Non-pigmented ciliary epithelial cell (primary cell): ENCODE measurements at regions not wholly inside any gene's neighbourhood (a gene's known extent, or its start where the extent isn't known, plus 50 kb on each side); places are given as distances from the start of the nearest gene placed in this dataset.

Experiments used
- DNase-seq: peaks from one replicate; pipeline ENCODE4 v3.0.0-alpha.2; 2010; ENCODE audit warnings: low read depth

DNA sequence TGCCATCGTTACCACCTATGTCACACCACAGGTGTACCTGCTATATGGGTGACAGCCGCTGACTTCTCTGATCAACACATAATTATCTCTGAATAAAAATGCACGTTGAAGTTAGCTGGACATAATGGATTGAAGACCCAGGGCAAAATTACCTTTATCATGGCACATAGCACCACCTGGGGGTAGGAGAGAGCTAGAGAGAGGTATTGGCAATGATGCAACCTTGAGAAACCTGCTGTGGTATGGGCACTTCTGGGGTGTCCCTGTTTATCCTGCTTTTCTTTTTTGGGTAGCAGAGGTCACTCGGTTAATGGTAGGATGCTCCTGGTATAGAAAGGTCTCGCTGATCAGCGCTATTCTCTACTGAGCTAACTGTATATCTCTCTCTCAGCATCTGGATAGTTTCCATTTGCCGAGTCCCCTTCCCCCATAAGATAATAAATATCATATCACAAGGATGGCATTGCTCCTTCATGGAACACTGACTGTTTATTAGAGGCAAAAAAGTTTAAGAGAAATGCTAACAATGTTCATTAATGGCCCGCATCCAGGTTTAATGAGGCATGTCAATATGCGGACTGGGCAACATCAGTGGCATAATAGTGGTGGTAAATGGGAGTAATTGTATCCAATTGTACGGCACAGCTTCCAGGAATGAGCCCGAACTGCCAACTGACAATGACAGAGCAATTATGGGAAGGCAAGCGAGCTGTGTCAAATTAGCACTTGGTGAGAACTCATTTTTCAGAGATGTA is 323.1 kb downstream of the TFEC start:
- DNase-seq, result no peak

DNA sequence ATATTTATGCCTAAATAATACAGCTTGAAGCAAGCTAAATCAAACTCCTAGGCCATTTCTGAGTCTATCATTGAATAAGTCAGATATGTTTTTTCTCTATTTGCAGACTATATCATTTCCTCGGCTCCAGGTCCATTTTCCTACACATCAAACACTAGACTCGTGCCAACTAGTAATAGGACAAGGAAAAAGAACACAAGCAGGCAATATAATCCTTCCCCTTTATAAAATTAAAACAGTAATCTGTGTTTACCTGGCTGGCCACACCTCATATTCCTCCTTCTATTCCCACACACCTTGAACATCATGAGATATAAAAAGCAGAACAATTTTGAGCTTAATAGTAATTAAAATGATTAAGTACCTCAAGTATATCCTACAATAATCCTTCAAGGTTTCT is 325.7 kb downstream of the TFEC start:
- no peak for DNase-seq

DNA sequence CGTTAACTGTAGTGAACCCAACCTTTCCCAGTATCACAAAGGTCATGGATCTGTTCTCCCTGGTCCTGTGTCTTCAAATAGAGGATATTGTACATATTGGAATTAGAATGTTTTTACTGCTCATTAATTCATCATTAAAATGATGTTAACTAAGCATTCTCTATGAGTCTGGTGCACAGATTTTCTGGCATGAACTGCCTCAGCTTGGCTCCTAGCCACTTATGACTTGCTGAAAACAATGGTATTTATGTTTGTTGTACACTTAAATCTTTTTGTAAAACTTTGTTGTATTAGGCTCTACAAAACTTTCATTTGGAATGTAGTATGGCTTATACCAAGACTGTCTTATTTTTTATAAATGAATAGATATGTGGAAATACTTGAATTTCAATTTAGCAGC is 329.4 kb downstream of the TFEC start:
- DNase-seq, result no peak

DNA sequence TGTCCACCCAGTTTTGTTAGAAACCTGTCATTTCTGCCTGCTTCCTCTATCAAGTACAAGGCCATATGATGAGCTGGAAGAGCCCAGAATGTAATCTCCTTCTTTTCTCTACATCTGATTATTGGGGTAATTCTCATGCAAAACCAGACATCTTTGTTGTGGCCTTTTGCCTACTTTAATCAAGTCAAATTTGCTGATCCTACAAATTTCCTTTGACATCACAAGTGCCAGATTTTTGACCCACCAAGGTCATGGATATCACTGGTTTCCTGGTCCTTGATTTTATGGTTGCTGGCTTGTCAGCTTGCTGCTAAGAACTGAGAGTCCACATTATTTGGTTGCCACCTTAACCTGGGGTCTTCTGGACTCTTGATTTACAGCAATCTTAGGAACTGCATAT is 336.1 kb downstream of the TFEC start:
- no peak for DNase-seq

DNA sequence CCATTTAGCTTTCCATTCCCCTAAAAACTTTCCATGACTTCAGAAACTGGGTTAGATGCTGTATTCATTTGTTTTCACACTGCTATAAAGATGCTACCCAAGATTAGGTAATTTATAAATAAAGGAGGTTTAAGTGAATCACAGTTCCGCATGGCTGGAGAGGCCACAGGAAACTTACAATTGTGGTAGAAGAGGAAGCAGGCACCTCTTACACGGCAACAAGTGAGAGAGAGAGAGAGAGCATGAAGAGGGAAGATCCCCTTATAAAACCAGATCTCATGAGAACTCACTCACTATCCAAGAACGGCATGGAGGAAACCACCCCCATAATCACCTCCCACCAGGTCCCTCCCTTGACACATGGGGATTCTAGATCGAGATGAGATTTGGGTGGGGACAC is 336.8 kb downstream of the TFEC start:
- DNase-seq, result no peak

DNA sequence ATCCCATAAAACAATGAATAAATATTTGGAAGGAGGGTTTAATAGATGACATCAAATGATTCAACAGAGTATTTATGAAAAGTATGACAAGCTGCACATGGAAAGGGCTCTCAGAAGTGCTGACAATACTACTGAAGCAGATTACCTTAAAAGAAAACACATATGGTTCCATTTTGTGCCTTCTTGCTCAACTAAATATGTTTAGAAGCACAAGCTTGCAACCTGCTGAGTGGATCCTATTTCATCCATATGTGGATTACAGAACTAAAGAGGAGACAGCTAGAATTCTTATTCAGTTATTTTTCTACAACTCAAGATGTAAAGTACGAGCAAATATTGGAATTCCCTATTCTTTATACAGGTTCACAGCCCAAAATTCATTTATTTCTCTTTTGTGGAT is 340.6 kb downstream of the TFEC start:
- DNase-seq, result no peak

DNA sequence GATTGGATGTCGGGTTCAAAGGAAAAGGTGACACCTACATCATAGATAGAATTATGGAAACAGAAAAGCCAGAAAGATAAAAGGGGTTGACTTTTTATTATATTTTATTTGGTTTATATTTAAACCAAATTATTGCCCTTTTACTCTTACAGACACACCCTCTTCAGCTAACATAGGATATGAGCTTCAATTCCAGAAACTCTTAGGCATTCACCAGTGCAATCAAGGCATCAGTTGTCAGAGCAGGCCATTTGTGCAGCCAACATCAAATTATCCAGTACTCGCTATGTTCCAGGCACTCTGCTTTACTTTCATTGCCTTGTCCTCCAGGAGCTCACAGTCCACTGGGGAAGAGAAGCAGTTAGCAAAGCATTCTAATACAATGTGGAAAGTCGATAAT is 347.5 kb downstream of the TFEC start:
- DNase-seq, result no peak

DNA sequence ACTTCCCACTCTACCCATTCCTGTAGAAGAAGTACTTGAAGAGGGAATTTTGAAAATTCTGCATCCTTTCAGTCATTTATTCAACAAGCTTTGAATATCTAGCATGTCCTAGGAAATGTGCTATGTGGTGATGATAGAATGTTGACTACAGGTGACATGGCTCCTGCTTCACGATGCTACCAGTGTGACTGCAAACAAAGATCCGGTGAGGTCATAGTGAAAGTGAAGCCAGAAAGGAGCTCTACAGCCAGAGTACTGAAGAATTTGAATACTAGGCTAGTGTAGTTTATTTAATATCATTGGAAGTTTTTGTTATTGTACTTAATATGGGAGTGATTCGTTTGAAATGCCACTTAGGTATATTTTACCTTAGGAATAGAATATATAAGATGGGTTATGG is 348.1 kb downstream of the TFEC start:
- no peak for DNase-seq

DNA sequence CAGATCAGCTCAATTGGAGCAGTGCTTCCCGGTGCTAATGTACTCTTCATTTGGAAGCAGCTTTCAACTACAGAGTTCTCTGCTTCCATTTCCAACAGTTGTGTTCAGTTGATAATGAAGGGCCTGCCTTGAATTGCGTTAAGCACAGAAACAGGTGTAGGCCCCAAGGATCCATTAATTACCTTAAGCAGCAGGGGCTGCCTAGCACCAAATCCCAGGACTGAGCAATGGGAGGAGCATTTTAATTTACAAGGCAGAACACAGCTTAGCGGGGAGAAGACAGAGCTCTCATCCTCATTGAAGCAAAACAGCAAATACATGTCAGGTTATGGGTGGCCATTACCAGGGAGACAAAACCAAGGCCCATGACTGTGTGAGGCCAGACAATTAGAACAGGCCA is 349.6 kb downstream of the TFEC start:
- DNase-seq, result no peak

DNA sequence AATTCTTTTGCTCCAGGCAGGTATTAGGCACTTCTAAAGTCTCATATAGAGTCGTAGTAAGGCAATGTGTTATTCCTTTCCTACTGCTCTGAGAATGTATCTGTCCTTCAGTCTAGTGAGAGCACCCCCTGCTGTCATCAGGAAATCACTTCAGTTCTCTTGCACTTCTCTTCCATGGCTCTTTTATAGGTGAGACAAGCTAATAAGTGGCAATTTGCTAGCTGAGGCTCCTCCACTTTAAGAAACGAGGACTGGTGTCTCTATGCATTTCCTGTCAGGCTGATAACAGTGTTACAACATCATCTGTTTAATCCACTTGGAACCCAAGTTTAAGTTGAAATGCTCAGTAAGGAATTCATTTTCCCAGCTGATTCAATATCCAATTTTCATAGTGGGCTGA is 350.6 kb downstream of the TFEC start:
- DNase-seq, result no peak

DNA sequence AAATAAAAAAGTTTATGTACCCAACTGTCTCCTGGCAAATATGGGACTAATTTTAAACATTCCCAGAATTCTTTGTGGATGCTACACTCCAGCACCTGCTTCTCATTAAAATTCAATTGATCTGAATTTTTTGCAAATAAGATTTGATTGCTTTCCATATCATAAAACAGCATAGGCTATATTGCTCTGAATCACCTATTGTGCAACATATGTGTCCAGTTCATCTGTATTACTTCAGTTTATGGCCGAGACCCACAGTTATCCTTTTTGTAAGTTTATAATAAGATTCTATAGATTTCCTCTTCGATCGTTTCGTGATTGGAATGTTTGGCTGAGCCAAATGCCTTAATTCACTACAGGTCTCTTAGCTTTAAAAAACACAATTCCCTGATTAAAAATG is 351.1 kb downstream of the TFEC start:
- DNase-seq, result no peak

DNA sequence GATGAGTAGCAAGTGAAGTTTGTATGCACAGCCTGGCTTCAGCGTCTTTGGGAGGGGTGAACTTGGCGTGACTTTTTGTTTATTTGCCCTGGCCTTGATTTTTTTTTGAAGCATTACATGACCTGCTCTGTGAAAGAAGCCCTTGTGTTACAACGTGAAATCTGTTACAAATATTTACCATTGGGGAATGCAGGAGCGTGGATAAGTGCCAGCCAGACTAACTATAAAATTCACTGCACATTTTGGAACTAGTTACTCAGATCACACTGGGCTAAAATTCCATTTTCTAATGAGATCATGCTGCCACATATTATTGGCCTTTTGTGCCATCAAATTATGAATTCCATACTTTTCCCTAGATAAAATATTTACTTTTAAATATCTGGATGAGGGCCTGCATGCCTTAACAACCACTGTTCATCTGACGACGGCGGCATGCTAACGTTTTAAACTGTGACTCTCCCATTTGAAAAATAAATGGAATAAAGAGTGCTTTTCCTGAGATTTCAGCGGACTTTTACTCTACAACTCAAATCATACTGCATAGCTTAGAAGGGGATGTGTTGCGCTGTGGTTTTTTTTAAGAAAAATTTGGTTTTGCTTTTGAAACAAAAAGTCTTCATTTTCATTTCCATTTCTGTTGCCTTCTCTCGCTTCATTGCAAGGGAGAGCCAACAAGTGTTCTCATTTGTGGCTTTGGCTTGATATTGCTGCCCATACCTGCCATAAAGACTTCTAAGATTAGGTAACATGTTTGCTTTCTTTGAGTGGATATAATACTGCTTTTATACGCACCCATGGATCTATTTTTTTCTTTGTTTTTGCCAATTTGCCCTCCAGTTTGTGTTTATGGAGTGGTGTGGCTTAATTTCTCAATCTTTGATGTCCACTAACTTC is 352.2 kb downstream of the TFEC start:
- no peak for DNase-seq

DNA sequence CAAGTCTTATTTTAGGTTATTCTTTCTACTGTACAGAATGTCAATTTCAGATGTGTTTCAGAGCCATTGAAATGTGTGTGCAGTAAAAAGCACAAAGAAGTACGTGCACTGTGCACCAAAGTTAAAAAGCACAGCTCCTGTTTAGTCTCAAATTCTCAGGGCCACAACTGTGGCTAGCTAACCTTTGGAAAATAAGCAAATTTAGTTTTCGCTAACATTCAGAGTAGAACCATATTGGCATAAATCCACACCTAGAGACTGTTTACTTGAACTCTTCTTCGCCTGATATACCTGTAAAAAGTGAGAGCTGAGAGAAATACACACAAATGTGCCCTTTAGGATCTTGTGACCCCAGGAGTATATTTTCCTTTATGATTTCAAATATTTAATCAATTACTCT is 353.9 kb downstream of the TFEC start:
- DNase-seq, result no peak

DNA sequence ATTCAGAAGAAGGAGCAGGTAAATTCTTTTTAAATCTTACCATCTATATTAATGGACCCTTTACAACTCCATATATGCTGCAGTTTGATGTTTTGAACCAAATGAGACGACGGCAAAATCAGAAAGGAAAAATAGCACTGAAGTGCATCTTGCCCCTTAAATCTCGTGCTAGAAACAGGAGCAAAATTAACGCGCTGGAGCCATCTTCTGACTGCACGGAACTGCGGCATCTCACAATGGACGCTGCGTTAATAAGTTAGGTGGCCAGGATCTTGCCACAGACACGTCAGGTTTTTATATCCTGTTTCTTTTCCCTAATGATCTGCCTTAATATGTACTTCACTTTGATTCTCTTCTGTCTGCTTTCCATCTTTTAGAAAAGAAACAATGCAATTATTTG is 354.5 kb downstream of the TFEC start:
- DNase-seq, result no peak

DNA sequence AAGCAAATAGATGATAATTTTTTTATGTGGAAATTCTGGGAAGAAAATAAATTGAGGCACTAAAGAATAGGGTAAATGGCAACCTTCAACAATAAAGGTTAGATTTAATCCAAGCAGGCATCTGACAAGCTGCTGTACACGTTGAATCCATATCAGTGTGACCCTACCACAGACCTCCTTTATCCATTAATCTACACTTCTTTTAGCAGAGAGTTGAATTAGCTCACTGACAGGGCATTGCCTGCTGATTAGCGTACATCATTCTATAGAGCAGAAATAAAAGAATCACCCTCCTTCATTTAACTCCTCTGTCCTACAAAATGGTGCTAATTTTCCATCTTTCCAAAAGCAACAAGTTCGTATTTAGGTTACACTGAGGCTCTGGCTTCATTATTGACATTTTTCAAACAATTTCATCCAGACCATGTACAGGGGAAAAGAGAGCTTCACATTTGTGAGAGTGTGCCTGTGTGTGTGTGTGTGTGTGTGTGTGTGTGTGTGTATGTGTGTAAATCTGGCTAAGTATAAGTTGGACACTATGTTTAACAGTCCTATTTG is 356.0 kb downstream of the TFEC start:
- no peak for DNase-seq

DNA sequence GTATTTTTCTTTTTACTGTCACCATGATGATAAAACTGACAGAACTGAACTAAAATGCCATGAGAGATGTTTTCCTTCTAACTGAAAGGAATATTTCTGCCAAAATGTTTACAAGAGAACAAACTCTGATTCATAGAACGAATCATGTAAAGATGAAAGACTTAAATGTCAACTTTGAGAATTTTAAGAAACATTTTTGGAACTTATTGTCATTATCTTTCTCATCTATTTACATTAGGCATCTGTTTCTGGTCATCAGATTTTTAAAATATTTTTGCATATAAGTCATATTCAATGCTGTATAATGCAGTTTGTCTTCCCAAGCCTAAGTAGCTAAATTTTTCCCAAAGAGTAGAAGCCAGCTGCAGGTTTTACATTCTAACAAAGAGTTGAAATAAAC is 358.5 kb downstream of the TFEC start:
- no peak for DNase-seq

DNA sequence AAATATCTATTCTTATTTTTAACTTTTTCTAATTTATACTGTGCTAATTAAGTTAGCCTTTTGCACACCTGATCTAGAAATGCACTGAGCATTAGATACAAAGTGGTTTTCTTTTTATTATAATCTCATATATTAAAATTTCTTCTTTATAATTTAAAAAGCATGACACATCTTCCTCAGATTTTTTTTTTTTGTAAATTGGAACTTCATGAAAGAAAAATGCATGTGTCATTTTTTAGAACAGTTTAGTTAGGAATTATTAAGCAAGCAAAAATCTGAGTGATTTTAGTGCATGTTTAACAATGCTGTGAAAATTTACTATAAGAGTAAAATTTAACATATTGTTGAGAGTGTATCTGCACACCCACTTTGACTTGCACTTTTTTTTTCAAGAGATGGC is 367.9 kb downstream of the TFEC start:
- DNase-seq, result no peak

DNA sequence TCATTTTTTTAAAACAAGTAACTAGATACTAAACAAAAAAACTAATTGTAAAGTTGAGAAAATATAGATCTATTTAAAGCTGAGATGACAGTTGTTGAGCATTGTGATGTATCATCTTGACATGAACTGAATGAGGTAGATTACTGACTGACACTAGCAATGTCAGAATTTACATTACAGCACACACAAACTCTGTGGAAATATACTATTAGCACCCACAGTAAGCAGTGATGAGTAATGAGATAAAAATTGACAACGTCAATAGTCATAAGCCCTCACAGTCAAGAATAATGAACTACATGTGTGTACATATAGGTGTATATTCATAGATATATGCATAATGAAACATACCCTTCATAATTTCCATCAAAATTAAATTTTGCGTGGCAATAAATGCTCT is 368.4 kb downstream of the TFEC start:
- no peak for DNase-seq

DNA sequence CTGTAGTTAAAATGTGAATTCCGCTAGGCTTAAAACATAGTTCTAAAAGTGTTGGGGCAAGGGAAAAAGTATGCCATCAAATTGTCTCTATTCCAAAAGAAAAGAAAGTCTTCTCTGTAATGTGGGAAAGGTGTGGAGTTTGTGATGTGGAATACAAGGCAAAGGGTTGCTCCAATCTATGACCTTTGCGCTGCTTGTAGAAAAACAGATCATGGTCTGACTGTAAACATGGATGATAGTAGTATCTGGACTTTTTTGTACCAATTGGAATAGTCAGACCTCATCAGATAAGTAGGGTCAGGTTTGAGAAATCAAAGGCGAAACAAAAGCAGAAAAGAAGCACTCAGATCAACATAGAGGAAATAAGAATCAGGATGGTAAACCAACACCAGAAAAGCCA is 372.3 kb downstream of the TFEC start:
- DNase-seq, result no peak

DNA sequence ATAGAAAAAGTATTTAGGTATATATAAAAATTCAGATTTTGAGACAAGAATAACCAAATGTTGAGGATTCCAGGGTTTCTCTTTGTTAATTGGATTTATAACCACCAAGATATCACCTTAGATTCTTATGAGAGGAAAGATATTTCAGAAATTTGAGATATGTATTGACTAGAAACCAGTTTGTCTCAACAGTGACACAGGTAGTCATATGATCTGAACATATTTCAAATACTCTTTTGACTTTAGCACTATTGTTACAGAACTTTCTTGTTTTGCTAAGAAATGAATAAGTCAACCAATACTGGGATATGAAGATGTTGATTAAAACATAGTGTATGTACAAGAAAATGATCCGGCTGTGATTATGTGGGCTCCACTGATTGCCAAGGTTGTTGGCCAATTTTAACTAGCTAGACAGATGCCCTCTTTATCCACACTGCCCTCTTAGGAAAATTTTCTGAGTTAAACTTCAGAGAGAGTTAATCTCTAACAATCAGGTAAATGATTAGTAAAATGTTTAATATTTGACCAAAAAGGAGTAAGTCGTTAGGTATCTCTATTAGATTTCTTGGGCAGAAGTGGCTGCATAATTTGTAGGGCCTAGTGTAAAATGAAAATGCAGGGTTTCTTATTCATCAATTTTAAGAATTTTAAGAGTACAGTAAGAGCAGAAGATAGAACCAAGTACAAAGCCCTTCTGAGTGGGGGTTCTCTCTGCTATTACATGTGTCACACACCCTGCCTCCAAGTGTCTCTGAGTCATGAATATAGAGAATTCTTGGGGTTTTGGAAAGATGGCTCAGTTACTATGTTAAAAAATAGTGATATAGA is 376.0 kb downstream of the TFEC start:
- DNase-seq, result no peak

DNA sequence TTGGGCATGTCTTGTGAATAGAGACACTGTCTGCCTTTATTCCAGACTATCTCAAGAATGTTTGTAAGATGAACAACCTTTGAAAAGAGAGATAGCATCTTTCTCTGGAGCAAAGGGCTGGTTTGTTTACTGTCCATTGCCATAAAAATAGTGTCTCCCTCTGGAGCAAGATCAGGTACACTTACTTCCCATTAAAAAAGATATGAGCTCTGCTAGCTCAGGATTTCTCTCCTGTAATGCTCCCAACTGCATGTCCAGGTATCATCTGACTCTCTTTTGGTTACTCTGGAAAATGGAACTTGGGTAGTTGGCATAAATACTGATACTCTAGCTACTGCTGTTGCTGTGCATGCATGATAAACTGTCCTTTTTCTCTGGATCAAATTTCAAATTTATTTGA is 381.1 kb downstream of the TFEC start:
- no peak for DNase-seq

DNA sequence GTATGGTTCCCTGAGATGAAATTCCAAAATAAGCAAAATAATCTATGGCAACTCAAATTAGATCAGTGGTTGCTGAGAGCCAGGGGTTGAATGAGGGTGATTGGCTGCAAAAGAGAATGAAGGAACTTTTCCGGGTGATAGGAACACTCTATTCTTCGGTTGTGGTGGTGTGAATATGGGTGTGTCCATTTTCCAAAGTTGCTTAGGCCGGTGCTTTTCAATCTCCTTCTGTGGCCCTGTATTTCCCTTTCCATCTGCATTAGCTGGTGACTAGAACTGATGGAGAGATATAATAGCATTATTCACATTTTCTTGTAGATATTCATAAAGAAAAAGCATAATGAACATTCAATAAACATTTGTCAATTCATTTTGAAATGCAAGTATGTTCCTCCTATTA is 382.9 kb downstream of the TFEC start:
- DNase-seq, result no peak
